ENCODE measurements at regions not wholly inside any gene's neighbourhood (a gene's known extent, or its start where the extent isn't known, plus 50 kb on each side); places are given as distances from the start of the nearest gene placed in this dataset.

GRCh38 chr13:56850852-56851251, 289.9 kb upstream of the PRR20A start (continued):
- no peak for TF ChIP-seq AEBP2 (tag by site-specific recombination; IDR thresholded peaks at IDR 0.05; ENCODE audit: borderline replicate concordance)

DNA sequence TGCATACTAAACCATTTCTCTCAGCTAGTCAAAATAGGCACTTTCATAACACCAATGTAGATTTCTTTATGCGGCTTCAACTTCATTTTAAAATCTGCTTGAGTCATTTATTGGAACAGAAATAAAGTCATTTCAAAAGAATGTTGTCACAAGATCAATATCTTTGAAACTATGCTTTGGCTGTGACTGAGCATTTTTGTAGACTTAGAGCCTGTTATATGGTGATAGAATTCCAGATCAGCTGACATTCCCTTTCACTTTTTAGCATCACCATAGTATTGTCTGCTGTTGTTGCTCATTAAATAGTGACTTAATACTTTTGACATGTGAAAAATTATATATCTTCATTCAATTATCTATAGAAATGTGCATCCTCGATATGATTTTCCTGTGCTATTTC, 279.2 kb upstream of the PRR20A start:
- Histone ChIP-seq H3K36me3 (ENCODE audit: control insufficient read depth in 2 of 2, insufficient read depth in 1 of 2, low read length in 2 of 2) (no peaks in the 10 kb centered on the region), H3K4me3 (ENCODE audit: low read depth, low read length) (no peak overlapping the region), H3K9me3 (ENCODE audit: control insufficient read depth, insufficient read depth, low read depth, low read length) (no peaks in the 10 kb centered on the region), H3K4me1 (ENCODE audit: control insufficient read depth, insufficient read depth, low read length) (no peaks in the 10 kb centered on the region), H3K27ac (ENCODE audit: extremely low read depth, low read depth, low read length) (no peak overlapping the region)
- TF ChIP-seq ZNF654 (tag by site-specific recombination; IDR thresholded peaks at IDR 0.05; ENCODE audit: low read depth) (no peak), ZSCAN30 (tag by site-specific recombination; IDR thresholded peaks at IDR 0.05) (no peak), INSM2 (tag by site-specific recombination; IDR thresholded peaks at IDR 0.05) (no peak), ZNF639 (tag by site-specific recombination; IDR thresholded peaks at IDR 0.05) (no peak), ZNF473 (tag by site-specific recombination; IDR thresholded peaks at IDR 0.05) (no peak), ZNF549 (tag by site-specific recombination; IDR thresholded peaks at IDR 0.05) (no peak), ZNF24 (tag by site-specific recombination; IDR thresholded peaks at IDR 0.05) (no peak), SCRT2 (tag by site-specific recombination; IDR thresholded peaks at IDR 0.05) (no peak), ZNF19 (tag by site-specific recombination; IDR thresholded peaks at IDR 0.05; ENCODE audit: low read depth) (no peak), ZNF394 (tag by site-specific recombination; IDR thresholded peaks at IDR 0.05; ENCODE audit: borderline replicate concordance) (no peak), ZNF2 (tag by site-specific recombination; IDR thresholded peaks at IDR 0.05) (no peak), SCRT1 (tag by site-specific recombination; IDR thresholded peaks at IDR 0.05; ENCODE audit: borderline replicate concordance) (no peak), ZNF202 (tag by site-specific recombination; IDR thresholded peaks at IDR 0.05; ENCODE audit: borderline replicate concordance) (no peak)
- TF ChIP-seq, protein P1, sequence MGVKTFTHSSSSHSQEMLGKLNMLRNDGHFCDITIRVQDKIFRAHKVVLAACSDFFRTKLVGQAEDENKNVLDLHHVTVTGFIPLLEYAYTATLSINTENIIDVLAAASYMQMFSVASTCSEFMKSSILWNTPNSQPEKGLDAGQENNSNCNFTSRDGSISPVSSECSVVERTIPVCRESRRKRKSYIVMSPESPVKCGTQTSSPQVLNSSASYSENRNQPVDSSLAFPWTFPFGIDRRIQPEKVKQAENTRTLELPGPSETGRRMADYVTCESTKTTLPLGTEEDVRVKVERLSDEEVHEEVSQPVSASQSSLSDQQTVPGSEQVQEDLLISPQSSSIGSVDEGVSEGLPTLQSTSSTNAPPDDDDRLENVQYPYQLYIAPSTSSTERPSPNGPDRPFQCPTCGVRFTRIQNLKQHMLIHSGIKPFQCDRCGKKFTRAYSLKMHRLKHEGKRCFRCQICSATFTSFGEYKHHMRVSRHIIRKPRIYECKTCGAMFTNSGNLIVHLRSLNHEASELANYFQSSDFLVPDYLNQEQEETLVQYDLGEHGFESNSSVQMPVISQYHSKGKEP (tag by site-specific recombination; IDR thresholded peaks at IDR 0.05) = no peak
- ChIA-PET POLR2A (no interaction called here), CTCF (no interaction called here)

DNA sequence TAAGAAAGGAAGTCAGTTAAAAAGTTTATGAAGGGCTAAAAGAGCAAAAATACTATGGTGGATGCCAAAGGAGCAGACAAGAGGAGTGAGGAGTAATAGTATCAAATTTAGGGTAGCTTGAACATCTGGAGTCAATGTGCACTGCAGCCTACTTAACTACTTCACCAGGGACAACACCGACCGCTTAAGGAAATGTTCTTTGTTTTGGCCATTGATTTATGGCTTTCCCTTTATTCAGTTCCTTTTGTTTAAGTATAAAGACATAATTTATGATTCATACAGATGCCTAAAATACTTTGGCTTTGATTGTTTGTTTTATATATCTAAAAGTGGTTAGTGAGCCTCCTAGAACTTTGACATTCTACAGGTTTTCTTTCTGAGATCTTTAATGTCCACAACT, 276.3 kb upstream of the PRR20A start:
- no peak overlapping the region for H3K4me3 ChIP-seq (ENCODE audit: low read depth, low read length)
- H3K9me3 ChIP-seq (ENCODE audit: control insufficient read depth, insufficient read depth, low read depth, low read length) = no peaks in the 10 kb centered on the region
- POLR2A ChIA-PET = no interaction called here
- CTCF ChIA-PET = no interaction called here
- no peak overlapping the region for H3K27ac ChIP-seq (ENCODE audit: extremely low read depth, low read depth, low read length)
- H3K36me3 ChIP-seq (ENCODE audit: control insufficient read depth in 2 of 2, insufficient read depth in 1 of 2, low read length in 2 of 2) = no peaks in the 10 kb centered on the region
- no peaks in the 10 kb centered on the region for H3K4me1 ChIP-seq (ENCODE audit: control insufficient read depth, insufficient read depth, low read length)
- TF ChIP-seq, protein P2, sequence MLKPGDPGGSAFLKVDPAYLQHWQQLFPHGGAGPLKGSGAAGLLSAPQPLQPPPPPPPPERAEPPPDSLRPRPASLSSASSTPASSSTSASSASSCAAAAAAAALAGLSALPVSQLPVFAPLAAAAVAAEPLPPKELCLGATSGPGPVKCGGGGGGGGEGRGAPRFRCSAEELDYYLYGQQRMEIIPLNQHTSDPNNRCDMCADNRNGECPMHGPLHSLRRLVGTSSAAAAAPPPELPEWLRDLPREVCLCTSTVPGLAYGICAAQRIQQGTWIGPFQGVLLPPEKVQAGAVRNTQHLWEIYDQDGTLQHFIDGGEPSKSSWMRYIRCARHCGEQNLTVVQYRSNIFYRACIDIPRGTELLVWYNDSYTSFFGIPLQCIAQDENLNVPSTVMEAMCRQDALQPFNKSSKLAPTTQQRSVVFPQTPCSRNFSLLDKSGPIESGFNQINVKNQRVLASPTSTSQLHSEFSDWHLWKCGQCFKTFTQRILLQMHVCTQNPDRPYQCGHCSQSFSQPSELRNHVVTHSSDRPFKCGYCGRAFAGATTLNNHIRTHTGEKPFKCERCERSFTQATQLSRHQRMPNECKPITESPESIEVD (tag by site-specific recombination; IDR thresholded peaks at IDR 0.05) = no peak
- no peak for TF ChIP-seq ZNF658 (tag by site-specific recombination; IDR thresholded peaks at IDR 0.05)
- TF ChIP-seq ZNF140 (tag by site-specific recombination; IDR thresholded peaks at IDR 0.05) = no peak
- TF ChIP-seq ZNF335 (tag by site-specific recombination; conservative IDR thresholded peaks at IDR 0.05) = no peak
- TF ChIP-seq ZFHX2 (tag by site-specific recombination; conservative IDR thresholded peaks at IDR 0.05) = no peak
- TF ChIP-seq ZNF624 (tag by site-specific recombination; IDR thresholded peaks at IDR 0.05) = no peak
- no peak for TF ChIP-seq ZNF561 (tag by site-specific recombination; IDR thresholded peaks at IDR 0.05; ENCODE audit: borderline replicate concordance)
- TF ChIP-seq ZNF580 (tag by site-specific recombination; IDR thresholded peaks at IDR 0.05) = no peak
- TF ChIP-seq ZNF350 (tag by site-specific recombination; IDR thresholded peaks at IDR 0.05) = no peak
- no peak for TF ChIP-seq ZNF626 (tag by site-specific recombination; IDR thresholded peaks at IDR 0.05)
- TF ChIP-seq ZNF623 (tag by site-specific recombination; IDR thresholded peaks at IDR 0.05) = no peak
- TF ChIP-seq ZNF138 (tag by site-specific recombination; IDR thresholded peaks at IDR 0.05; ENCODE audit: borderline replicate concordance) = no peak
